ENCODE measurements at regions not wholly inside any gene's neighbourhood (a gene's known extent, or its start where the extent isn't known, plus 50 kb on each side); places are given as distances from the start of the nearest gene placed in this dataset.

DNA sequence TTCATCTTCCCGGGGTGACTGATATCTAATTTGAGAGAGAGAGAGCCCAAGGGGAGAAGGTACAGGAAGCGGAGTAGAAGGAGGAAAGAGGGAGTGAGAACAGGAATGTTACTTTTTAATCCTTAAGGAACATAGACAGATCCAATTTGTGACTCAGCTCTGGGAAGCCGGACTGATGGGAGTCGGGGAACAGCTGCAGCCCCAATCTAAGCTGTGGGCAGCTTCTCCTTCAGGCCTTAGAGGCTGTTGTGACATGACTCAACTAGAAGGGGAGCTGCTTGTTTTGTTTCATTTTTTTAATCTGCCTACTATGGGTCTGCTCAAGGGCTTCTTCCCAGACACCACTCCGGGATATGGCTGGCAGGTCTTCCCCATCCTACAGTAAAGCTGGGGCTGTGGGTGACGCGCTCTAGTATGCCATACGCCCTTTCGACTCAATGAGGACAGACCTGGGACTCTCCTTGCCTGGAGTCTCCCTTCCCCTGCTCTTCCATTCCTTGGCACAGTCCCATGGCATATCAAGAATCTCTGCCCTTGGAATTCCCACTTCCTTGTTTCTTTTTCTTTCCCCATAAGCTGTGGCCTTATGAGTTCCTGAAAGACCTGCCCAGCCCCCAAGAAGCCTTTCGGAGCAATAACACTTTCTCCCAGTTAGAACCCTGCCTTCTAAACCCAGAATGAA lies 103.3 kb upstream of the AKIP1 start:
- TF ChIP-seq, protein P1, sequence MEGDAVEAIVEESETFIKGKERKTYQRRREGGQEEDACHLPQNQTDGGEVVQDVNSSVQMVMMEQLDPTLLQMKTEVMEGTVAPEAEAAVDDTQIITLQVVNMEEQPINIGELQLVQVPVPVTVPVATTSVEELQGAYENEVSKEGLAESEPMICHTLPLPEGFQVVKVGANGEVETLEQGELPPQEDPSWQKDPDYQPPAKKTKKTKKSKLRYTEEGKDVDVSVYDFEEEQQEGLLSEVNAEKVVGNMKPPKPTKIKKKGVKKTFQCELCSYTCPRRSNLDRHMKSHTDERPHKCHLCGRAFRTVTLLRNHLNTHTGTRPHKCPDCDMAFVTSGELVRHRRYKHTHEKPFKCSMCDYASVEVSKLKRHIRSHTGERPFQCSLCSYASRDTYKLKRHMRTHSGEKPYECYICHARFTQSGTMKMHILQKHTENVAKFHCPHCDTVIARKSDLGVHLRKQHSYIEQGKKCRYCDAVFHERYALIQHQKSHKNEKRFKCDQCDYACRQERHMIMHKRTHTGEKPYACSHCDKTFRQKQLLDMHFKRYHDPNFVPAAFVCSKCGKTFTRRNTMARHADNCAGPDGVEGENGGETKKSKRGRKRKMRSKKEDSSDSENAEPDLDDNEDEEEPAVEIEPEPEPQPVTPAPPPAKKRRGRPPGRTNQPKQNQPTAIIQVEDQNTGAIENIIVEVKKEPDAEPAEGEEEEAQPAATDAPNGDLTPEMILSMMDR (conservative IDR thresholded peaks at IDR 0.05; ENCODE audit: low read length) = no peak
- TF ChIP-seq EZH2phosphoT487 (IDR thresholded peaks at IDR 0.05; ENCODE audit: borderline replicate concordance, low read depth, low read length) = no peak

Data from OCI-LY7 (cell line).